H9 (cell line): ENCODE measurements at regions not wholly inside any gene's neighbourhood (a gene's known extent, or its start where the extent isn't known, plus 50 kb on each side); places are given as distances from the start of the nearest gene placed in this dataset.

ENCODE experiments used
- DNase-seq: peaks from one replicate; pipeline ENCODE4 v3.0.0-alpha.2; 2017
- H2AFZ ChIP-seq: one replicate; pipeline ENCODE4 v1.6.1; 2013; ENCODE audit warnings: mild to moderate bottlenecking, low read length, control low read depth, moderate library complexity
- H2AK5ac ChIP-seq: 2 replicates; pipeline ENCODE4 v1.6.1; 2013; ENCODE audit warnings: low read length, control low read depth, mixed read lengths; ENCODE audit not compliant: insufficient read length
- H2BK120ac ChIP-seq: one replicate; pipeline ENCODE4 v1.6.1; 2013; ENCODE audit warnings: low read depth, mild to moderate bottlenecking, low read length, control low read depth, inconsistent platforms; ENCODE audit not compliant: poor library complexity, severe bottlenecking
- H2BK12ac ChIP-seq: 2 replicates; pipeline ENCODE4 v1.6.1; 2013; ENCODE audit warnings: low read length, control low read depth, mixed read lengths, low read depth; ENCODE audit not compliant: insufficient read length
- H2BK15ac ChIP-seq: 2 replicates; pipeline ENCODE4 v1.6.1; 2013; ENCODE audit warnings: low read depth, low read length, control low read depth
- H2BK20ac ChIP-seq: one replicate; pipeline ENCODE4 v1.6.1; 2013; ENCODE audit warnings: low read depth, mild to moderate bottlenecking, low read length, control low read depth, inconsistent platforms; ENCODE audit not compliant: poor library complexity, severe bottlenecking
- H2BK5ac ChIP-seq: 2 replicates; pipeline ENCODE4 v1.6.1; 2013; ENCODE audit warnings: low read length, control low read depth, mixed read lengths; ENCODE audit not compliant: insufficient read length
- H3K14ac ChIP-seq: 2 replicates; pipeline ENCODE4 v1.6.1; 2013; ENCODE audit warnings: low read length, control low read depth; ENCODE audit not compliant: insufficient read depth
- H3K18ac ChIP-seq: 2 replicates; pipeline ENCODE4 v1.6.1; 2013; ENCODE audit warnings: low read depth, mild to moderate bottlenecking, mixed read lengths, low read length, control low read depth; ENCODE audit not compliant: insufficient read length
- H3K23ac ChIP-seq: 2 replicates; pipeline ENCODE4 v1.6.1; 2013; ENCODE audit warnings: low read length, control low read depth, mixed read lengths, low read depth; ENCODE audit not compliant: insufficient read length
- H3K23me2 ChIP-seq: 2 replicates; pipeline ENCODE4 v1.6.1; 2013; ENCODE audit warnings: low read depth, mild to moderate bottlenecking, mixed read lengths, low read length, control low read depth; ENCODE audit not compliant: insufficient read length, poor library complexity, severe bottlenecking
- H3K27ac ChIP-seq: 2 replicates; pipeline ENCODE4 v1.5.1; 2013; ENCODE audit warnings: low read length, control low read depth, mixed read lengths, low read depth; ENCODE audit not compliant: insufficient read length
- H3K27me3 ChIP-seq: 2 replicates; pipeline ENCODE4 v1.6.1; 2013; ENCODE audit warnings: low read length, control low read depth, inconsistent platforms; ENCODE audit not compliant: insufficient read depth
- H3K4ac ChIP-seq: 2 replicates; pipeline ENCODE4 v1.6.1; 2013; ENCODE audit warnings: low read depth, mild to moderate bottlenecking, control low read depth, inconsistent platforms, low read length, moderate library complexity
- H3K4me1 ChIP-seq: 2 replicates; pipeline ENCODE4 v1.6.1; 2013; ENCODE audit warnings: low read length, control low read depth, inconsistent platforms; ENCODE audit not compliant: insufficient read depth
- H3K4me2 ChIP-seq: 2 replicates; pipeline ENCODE4 v1.6.1; 2013; ENCODE audit warnings: low read length, control low read depth, mixed read lengths; ENCODE audit not compliant: insufficient read length, insufficient read depth
- H3K56ac ChIP-seq: 2 replicates; pipeline ENCODE4 v1.6.1; 2013; ENCODE audit warnings: low read depth, mild to moderate bottlenecking, mixed read lengths, low read length, control low read depth; ENCODE audit not compliant: insufficient read length
- H3K79me1 ChIP-seq: 2 replicates; pipeline ENCODE4 v1.6.1; 2013; ENCODE audit warnings: low read depth, mild to moderate bottlenecking, moderate library complexity, low read length, control low read depth, inconsistent platforms; ENCODE audit not compliant: insufficient read depth, poor library complexity, severe bottlenecking
- H3K79me2 ChIP-seq: 2 replicates; pipeline ENCODE4 v1.6.1; 2013; ENCODE audit warnings: low read length, control low read depth, inconsistent platforms; ENCODE audit not compliant: insufficient read depth
- H3K9ac ChIP-seq: 2 replicates; pipeline ENCODE4 v1.6.1; 2013; ENCODE audit warnings: low read length, control low read depth, mixed read lengths; ENCODE audit not compliant: insufficient read length; ENCODE audit errors: extremely low read depth
- H3K9me3 ChIP-seq: one replicate; pipeline ENCODE4 v1.6.1; 2013; ENCODE audit warnings: low read depth, low read length, inconsistent platforms; ENCODE audit not compliant: control insufficient read depth
- H3T11ph ChIP-seq: one replicate; pipeline ENCODE4 v1.6.1; 2013; ENCODE audit warnings: mild to moderate bottlenecking, low read length, control low read depth, inconsistent platforms
- H4K20me1 ChIP-seq: one replicate; pipeline ENCODE4 v1.6.1; 2013; ENCODE audit not compliant: control insufficient read depth, insufficient read length, insufficient read depth
- H4K5ac ChIP-seq: 2 replicates; pipeline ENCODE4 v1.6.1; 2013; ENCODE audit warnings: low read depth, mild to moderate bottlenecking, mixed read lengths, low read length, control low read depth; ENCODE audit not compliant: insufficient read length
- H4K8ac ChIP-seq: replicated peaks from 2 replicates; pipeline ENCODE4 v1.6.1; 2013; ENCODE audit warnings: low read length, control low read depth, mixed read lengths, low read depth; ENCODE audit not compliant: insufficient read length
- H4K91ac ChIP-seq: 2 replicates; pipeline ENCODE4 v1.6.1; 2013; ENCODE audit warnings: low read depth, mild to moderate bottlenecking, moderate library complexity, mixed read lengths, low read length, control low read depth; ENCODE audit not compliant: insufficient read length
- H3K27ac Mint-ChIP-seq, 3 experiments: 2 replicates in 2 of 3; 3 replicates in 1 of 3; pipeline ENCODE4 v1.8.0; 2020 to 2021; ENCODE audit warnings: mixed read lengths in 3 of 3, mild to moderate bottlenecking in 1 of 3, moderate library complexity in 1 of 3
- H3K27me3 Mint-ChIP-seq: 2 replicates; pipeline ENCODE4 v1.8.0; 2021; ENCODE audit warnings: low read depth, mild to moderate bottlenecking, moderate library complexity, mixed read lengths
- H3K36me3 Mint-ChIP-seq, 3 experiments: 2 replicates in 2 of 3; 3 replicates in 1 of 3; pipeline ENCODE4 v1.8.0; 2020 to 2021; ENCODE audit warnings: low read depth in 3 of 3, mixed read lengths in 3 of 3; ENCODE audit not compliant: insufficient read depth in 1 of 3
- H3K4me1 Mint-ChIP-seq, 2 experiments: 2 replicates each; pipeline ENCODE4 v1.8.0; 2020; ENCODE audit warnings: mixed read lengths in 2 of 2
- H3K4me3 Mint-ChIP-seq, 2 experiments: 2 replicates in 1 of 2; 3 replicates in 1 of 2; pipeline ENCODE4 v1.8.0; 2020 to 2021; ENCODE audit warnings: mild to moderate bottlenecking in 2 of 2, mixed read lengths in 2 of 2, moderate library complexity in 1 of 2
- H3K9me3 Mint-ChIP-seq, 2 experiments: 2 replicates in 1 of 2; 3 replicates in 1 of 2; pipeline ENCODE4 v1.8.0; 2020; ENCODE audit warnings: mild to moderate bottlenecking in 2 of 2, mixed read lengths in 2 of 2, moderate library complexity in 1 of 2
- CTCF ChIP-seq: fragments of 200-600 bp; sonication (generic); conservative IDR thresholded peaks from 3 replicates; pipeline ENCODE4 v1.8.0; 2021; ENCODE audit warnings: antibody characterized with exemption, mild to moderate bottlenecking
- WGBS: extraction: QIAGEN DNeasy Blood & Tissue Kit; methylation state at CpG from one replicate; pipeline ENCODE4 v1.1.7; 2013; ENCODE audit warnings: missing lambda C conversion rate, low lambda C conversion rate, mixed read lengths; ENCODE audit not compliant: insufficient read length; ENCODE audit errors: extremely low coverage; 5-methylcytosine and 5-hydroxymethylcytosine counted together

- H3K4me3 Mint-ChIP-seq, result no peak overlapping the region
- H3K23me2 ChIP-seq, result no peaks in the 10 kb centered on the region
- no peaks in the 10 kb centered on the region for H3K9me3 Mint-ChIP-seq
- no peak overlapping the region for H3K4me2 ChIP-seq
- no CpG with 5 or more reads among the region's 2 CpGs for WGBS
- no peak overlapping the region for H3K56ac ChIP-seq
- H3K27me3 ChIP-seq, result no peaks in the 10 kb centered on the region
- H3K36me3 Mint-ChIP-seq, result 0 out of 7 replicates have a peak, but pooled peaks cover 0 to 4% (median 0%) of the 10 kb centered on the region in 3 experiments
- H3K27ac ChIP-seq, result no peak overlapping the region
- H4K5ac ChIP-seq, result no peak overlapping the region
- no peak overlapping the region for H2BK12ac ChIP-seq
- H4K8ac ChIP-seq, result no peak overlapping the region
- H3T11ph ChIP-seq, result no peak overlapping the region
- no peaks in the 10 kb centered on the region for H3K27me3 Mint-ChIP-seq
- H2BK120ac ChIP-seq, result no peak overlapping the region
- no peaks in the 10 kb centered on the region for H3K79me2 ChIP-seq
- no peak overlapping the region for H2AK5ac ChIP-seq
- no peak overlapping the region for H4K91ac ChIP-seq
- no peaks in the 10 kb centered on the region for H3K4me1 ChIP-seq
- TF ChIP-seq CTCF, result no peak
- no peak overlapping the region for H2BK15ac ChIP-seq
- H3K9ac ChIP-seq, result no peak overlapping the region
- H2AFZ ChIP-seq, result no peak overlapping the region
- H3K18ac ChIP-seq, result no peak overlapping the region
- no peak for DNase-seq
- H3K27ac Mint-ChIP-seq, result peak overlapping the region in 1 of 3 experiments; percentile 62; a peak in 1 of 7 replicates
- no peak overlapping the region for H3K4ac ChIP-seq
- H3K14ac ChIP-seq, result no peak overlapping the region
- H3K23ac ChIP-seq, result no peak overlapping the region
- no peaks in the 10 kb centered on the region for H3K79me1 ChIP-seq
- no peaks in the 10 kb centered on the region for H4K20me1 ChIP-seq
- peaks cover 6% of the 10 kb centered on the region in 2 experiments for H3K4me1 Mint-ChIP-seq
- no peak overlapping the region for H2BK20ac ChIP-seq
- no peak overlapping the region for H2BK5ac ChIP-seq
- no peaks in the 10 kb centered on the region for H3K9me3 ChIP-seq
Observed at GRCh38 chr13:103638706-103639105, 572.5 kb upstream of the SLC10A2 start.
